Heart right ventricle (tissue), 16 donors: ENCODE measurements at regions not wholly inside any gene's neighbourhood (a gene's known extent, or its start where the extent isn't known, plus 50 kb on each side); places are given as distances from the start of the nearest gene placed in this dataset.
"Not testable (repeated sequence)": the region's sequence is repeated elsewhere in the genome, so short reads cannot be mapped to it uniquely, and the experiment has no call there.

ENCODE experiments used
- ATAC-seq, 8 donors: fragments of 200-7000 bp; cut with Tn5 transposase; one replicate each; pipeline ENCODE4 v1.9.1; 2020; ENCODE audit warnings: mild to moderate bottlenecking in 8 of 8, moderate library complexity in 8 of 8, moderate number of reproducible peaks in 1 of 8
- DNase-seq, 2 donors: peaks; one replicate each; pipeline ENCODE4 v3.0.0-alpha.2; 2020
- H3K27ac ChIP-seq, 10 donors: fragments of 200-600 bp; sonication (generic) in 2 of 10; one replicate each; pipeline versions ENCODE4 v1.5.0 to v1.8.0; 2020 to 2022; ENCODE audit warnings: mild to moderate bottlenecking in 3 of 10
- H3K27me3 ChIP-seq, 7 donors: fragments of 200-600 bp; one replicate each; pipeline ENCODE4 v1.8.0; 2021 to 2022; ENCODE audit warnings: mild to moderate bottlenecking in 2 of 7
- H3K36me3 ChIP-seq, 9 donors: fragments of 200-600 bp; sonication (generic) in 1 of 9; one replicate each; pipeline versions ENCODE4 v1.5.0 to v1.8.0; 2020 to 2022; ENCODE audit warnings: mild to moderate bottlenecking in 2 of 9
- H3K4me1 ChIP-seq, 9 donors: fragments of 200-600 bp; sonication (generic) in 1 of 9; one replicate each; pipeline versions ENCODE4 v1.5.0 to v1.8.0; 2020 to 2022; ENCODE audit warnings: mild to moderate bottlenecking in 4 of 9
- H3K4me3 ChIP-seq, 10 donors: fragments of 200-600 bp; sonication (generic) in 2 of 10; one replicate each; pipeline versions ENCODE4 v1.5.0 to v1.8.0; 2020 to 2022; ENCODE audit warnings: mild to moderate bottlenecking in 7 of 10, moderate library complexity in 2 of 10
- H3K9me3 ChIP-seq, 11 donors: fragments of 200-600 bp in 10 of 11; sonication (generic) in 2 of 11; one replicate each; pipeline versions ENCODE4 v1.5.0 to v1.8.0; 2013 to 2022; ENCODE audit warnings: mild to moderate bottlenecking in 2 of 11, control low read depth in 1 of 11, moderate library complexity in 1 of 11
- CTCF ChIP-seq, 9 donors: fragments of 200-600 bp; sonication (generic) in 2 of 9; IDR thresholded peaks; one replicate each; pipeline versions ENCODE4 v1.5.0 to v1.8.0; 2021 to 2022; ENCODE audit warnings: antibody characterized with exemption in 9 of 9, mild to moderate bottlenecking in 5 of 9, moderate library complexity in 1 of 9
- WGBS, 2 donors: extraction: QIAGEN DNeasy Blood & Tissue Kit; methylation state at CpG; one replicate each; pipeline ENCODE4 v1.1.7; 2013; ENCODE audit warnings: inconsistent platforms in 1 of 2; 5-methylcytosine and 5-hydroxymethylcytosine counted together
- intact Hi-C, 10 donors: fragments of 100-400 bp; cut with DNase I; formaldehyde crosslinking; loops; one replicate each; pipeline versions ENCODE4 v1.11.1 to v1.14.2; 2022
- donor health status: Arrhythmogenic right ventricular cardiomyopathy.
- donor health status: ischemic (EF 13 %, LVEDD 7.1; RV severe dilation, severe dysfunction).
- donor health status: healthy with polysubstance abuse.
- donor health status: DM: no; HTN: yes; CAD: no.
- donor health status: DM: no; HTN: no; CAD: no.
- donor health status: ischemic (EF 25% LVEDD 6.9; RV normal size, moderate dysfunction).
- donor health status: ischemic (EF 25% LVEDD 5.7; RV mildly dilated, moderate dysfunction).
- donor health status: healthy.
- donor health status: DM: yes; HTN: yes; CAD: no.
- donor health status: Ischemic cardiomyopathy.
- donor health status: ischemic (EF 35%, LVEDD 5.7; RV mildly dilated, moderate dysfunction).
- donor health status: nonischemic (EF 11% LVEDD 7.7; RV severe dilation, severe dysfunction).
- donor health status: DM: yes; HTN: yes; CAD: no.
- donor health status: PGD.
- donor health status: ischemic (EF 29% LVEDD 5.4; RV normal size, mild dysfunction).
- donor health status: nonischemic (EF 23%, LVEDD 6.1; RV moderate dilation, normal function).

- H3K27ac ChIP-seq = no peak overlapping the region
- no peaks in the 10 kb centered on the region for H3K36me3 ChIP-seq
- H3K9me3 ChIP-seq = peaks cover 0 to 7% (median 0%) of the 10 kb centered on the region in 11 donors
- WGBS, 2 donors = 91 to 93% methylated on average over 2 of the region's 2 CpGs
- H3K4me3 ChIP-seq = no peak overlapping the region
- H3K27me3 ChIP-seq = no peaks in the 10 kb centered on the region
- DNase-seq (no peak), ATAC-seq (no peak)
- TF ChIP-seq CTCF (IDR thresholded peaks at IDR 0.05) = no peak
- H3K4me1 ChIP-seq = no peaks in the 10 kb centered on the region
- intact Hi-C loops = no loop called here
Measured at GRCh38 chr9:2395814-2396612, 225.6 kb upstream of the VLDLR start.

GRCh38 chr9:2396622-2397285 lies 224.8 kb upstream of the VLDLR start:
- peaks cover 0 to 7% (median 0%) of the 10 kb centered on the region in 11 donors for H3K9me3 ChIP-seq
- H3K4me3 ChIP-seq = no peak overlapping the region
- ATAC-seq (no peak), DNase-seq (no peak)
- H3K27me3 ChIP-seq = no peaks in the 10 kb centered on the region
- TF ChIP-seq CTCF (IDR thresholded peaks at IDR 0.05) = no peak
- H3K4me1 ChIP-seq = no peaks in the 10 kb centered on the region
- WGBS, 2 donors = 0 to 57% methylated on average over 1 of the region's 1 CpG
- intact Hi-C loops = no loop called here
- H3K27ac ChIP-seq = no peak overlapping the region
- no peaks in the 10 kb centered on the region for H3K36me3 ChIP-seq

- H3K4me3 ChIP-seq, ATAC-seq, H3K27me3 ChIP-seq, H3K4me1 ChIP-seq, DNase-seq, H3K27ac ChIP-seq, H3K36me3 ChIP-seq: not testable (repeated sequence)
- intact Hi-C loops = loop anchor here in 1 of 10 donors (2.0 kb wide), 1 partner anchor 53 kb away; no protein-coding TSS in a partner anchor
- peaks cover 0 to 10% (median 0%) of the 10 kb centered on the region in 11 donors for H3K9me3 ChIP-seq
Measured at GRCh38 chr9:2397875-2398274, 223.7 kb upstream of the VLDLR start.

- H3K27ac ChIP-seq, H3K4me3 ChIP-seq, H3K4me1 ChIP-seq, H3K36me3 ChIP-seq, DNase-seq, ATAC-seq, intact Hi-C loops, H3K27me3 ChIP-seq: not testable (repeated sequence)
- H3K9me3 ChIP-seq = peaks cover 0 to 36% (median 4%) of the 10 kb centered on the region in 11 donors
- 46 to 62% methylated on average over 3 of the region's 3 CpGs for WGBS, 2 donors
Measured at GRCh38 chr9:2401746-2402145, 219.8 kb upstream of the VLDLR start.

- intact Hi-C loops = no loop called here
- TF ChIP-seq CTCF (IDR thresholded peaks at IDR 0.05) = no peak
- DNase-seq (no peak), ATAC-seq (no peak)
- Histone ChIP-seq H3K27ac (no peak overlapping the region), H3K27me3 (no peaks in the 10 kb centered on the region), H3K36me3 (no peaks in the 10 kb centered on the region), H3K4me1 (no peaks in the 10 kb centered on the region), H3K9me3 (peaks cover 0 to 36% (median 4%) of the 10 kb centered on the region in 11 donors), H3K4me3 (no peak overlapping the region)
- 0% methylated on average over 1 of the region's 1 CpG for WGBS, 2 donors
Measured at GRCh38 chr9:2403701-2404100, 217.9 kb upstream of the VLDLR start.
